HAP-1 (cell line): ENCODE measurements at regions not wholly inside any gene's neighbourhood (a gene's known extent, or its start where the extent isn't known, plus 50 kb on each side); places are given as distances from the start of the nearest gene placed in this dataset.

Source experiments
- DNase-seq, 2 experiments: peaks; one replicate each; pipeline ENCODE4 v3.0.0-alpha.2; 2016 to 2020; ENCODE audit warnings: low spot score in 2 of 2
- H3K27me3 ChIP-seq: fragments of 250-450 bp; sonication (Bioruptor Pico); 2 replicates; pipeline ENCODE4 v1.5.1; 2020; ENCODE audit warnings: low read depth, mild to moderate bottlenecking, moderate library complexity
- H3K36me3 ChIP-seq: fragments of 250-450 bp; sonication (Bioruptor Pico); replicated peaks from 2 replicates; pipeline ENCODE4 v1.5.1; 2020; ENCODE audit warnings: mild to moderate bottlenecking
- H3K4me1 ChIP-seq: fragments of 250-450 bp; sonication (Bioruptor Pico); 2 replicates; pipeline ENCODE4 v1.5.1; 2020; ENCODE audit warnings: mild to moderate bottlenecking
- H3K4me3 ChIP-seq: fragments of 250-450 bp; sonication (Bioruptor Pico); 2 replicates; pipeline ENCODE4 v1.5.1; 2020; ENCODE audit warnings: mild to moderate bottlenecking, moderate library complexity
- H3K9me3 ChIP-seq: fragments of 250-450 bp; sonication (Bioruptor Pico); 2 replicates; pipeline ENCODE4 v1.5.1; 2020; ENCODE audit warnings: mild to moderate bottlenecking, moderate library complexity
- in situ Hi-C: fragments of 300-500 bp; cut with MboI; formaldehyde crosslinking; loops from 3 replicates; pipeline ENCODE4 v1.14.3; 2020; ENCODE audit warnings: low sequenced_read_pairs, inconsistent platforms, mixed read lengths

- no peak for DNase-seq
- no peaks in the 10 kb centered on the region for H3K4me1 ChIP-seq
- no peak overlapping the region for H3K4me3 ChIP-seq
- in situ Hi-C loops = no loop called here
- H3K27me3 ChIP-seq = no peaks in the 10 kb centered on the region
- no peaks in the 10 kb centered on the region for H3K36me3 ChIP-seq
- no peaks in the 10 kb centered on the region for H3K9me3 ChIP-seq
These were observed 311.3 kb upstream of the KLHL29 start for GRCh38 chr2:23073671-23074070.

- Histone ChIP-seq H3K27me3 (no peaks in the 10 kb centered on the region), H3K9me3 (no peaks in the 10 kb centered on the region), H3K36me3 (no peaks in the 10 kb centered on the region), H3K4me3 (no peak overlapping the region), H3K4me1 (no peaks in the 10 kb centered on the region)
- in situ Hi-C loops = no loop called here
- DNase-seq = no peak
These were observed 307.4 kb upstream of the KLHL29 start for GRCh38 chr2:23077596-23077995.

- Histone ChIP-seq H3K36me3 (no peaks in the 10 kb centered on the region), H3K4me3 (no peak overlapping the region), H3K4me1 (no peaks in the 10 kb centered on the region), H3K9me3 (no peaks in the 10 kb centered on the region), H3K27me3 (no peaks in the 10 kb centered on the region)
- no peak for DNase-seq
- in situ Hi-C loops = no loop called here
These were observed 306.1 kb upstream of the KLHL29 start for GRCh38 chr2:23078784-23079434.

- in situ Hi-C loops = no loop called here
- no peak overlapping the region for H3K4me3 ChIP-seq
- DNase-seq = no peak
- no peaks in the 10 kb centered on the region for H3K9me3 ChIP-seq
- H3K36me3 ChIP-seq = no peaks in the 10 kb centered on the region
- no peaks in the 10 kb centered on the region for H3K4me1 ChIP-seq
- H3K27me3 ChIP-seq = no peaks in the 10 kb centered on the region
These were observed 301.0 kb upstream of the KLHL29 start for GRCh38 chr2:23083966-23084365.

- in situ Hi-C loops = no loop called here
- Histone ChIP-seq H3K36me3 (no peaks in the 10 kb centered on the region), H3K4me3 (no peak overlapping the region), H3K27me3 (no peaks in the 10 kb centered on the region), H3K9me3 (no peaks in the 10 kb centered on the region), H3K4me1 (no peaks in the 10 kb centered on the region)
- DNase-seq = no peak
These were observed 294.0 kb upstream of the KLHL29 start for GRCh38 chr2:23091019-23091418.

- Histone ChIP-seq H3K27me3 (no peaks in the 10 kb centered on the region), H3K4me1 (no peaks in the 10 kb centered on the region), H3K36me3 (no peaks in the 10 kb centered on the region), H3K9me3 (no peaks in the 10 kb centered on the region), H3K4me3 (no peak overlapping the region)
- no peak for DNase-seq
- in situ Hi-C loops = no loop called here
These were observed 293.1 kb upstream of the KLHL29 start for GRCh38 chr2:23091900-23092299.

- no peak for DNase-seq
- Histone ChIP-seq H3K36me3 (no peaks in the 10 kb centered on the region), H3K4me1 (no peaks in the 10 kb centered on the region), H3K4me3 (no peak overlapping the region), H3K27me3 (no peaks in the 10 kb centered on the region), H3K9me3 (no peaks in the 10 kb centered on the region)
- in situ Hi-C loops = no loop called here
These were observed 292.1 kb upstream of the KLHL29 start for GRCh38 chr2:23092831-23093230.

- DNase-seq = no peak
- in situ Hi-C loops = no loop called here
- no peaks in the 10 kb centered on the region for H3K4me1 ChIP-seq
- no peaks in the 10 kb centered on the region for H3K9me3 ChIP-seq
- no peaks in the 10 kb centered on the region for H3K36me3 ChIP-seq
- H3K4me3 ChIP-seq = no peak overlapping the region
- no peaks in the 10 kb centered on the region for H3K27me3 ChIP-seq
These were observed 291.5 kb upstream of the KLHL29 start for GRCh38 chr2:23093513-23093912.

GRCh38 chr2:23096906-23097602 lies 287.9 kb upstream of the KLHL29 start:
- Histone ChIP-seq H3K4me3 (no peak overlapping the region), H3K4me1 (no peaks in the 10 kb centered on the region), H3K9me3 (no peaks in the 10 kb centered on the region), H3K27me3 (no peaks in the 10 kb centered on the region), H3K36me3 (no peaks in the 10 kb centered on the region)
- in situ Hi-C loops = no loop called here
- no peak for DNase-seq

GRCh38 chr2:23100406-23100805 lies 284.6 kb upstream of the KLHL29 start:
- in situ Hi-C loops = no loop called here
- DNase-seq = no peak

GRCh38 chr2:23106242-23106785 lies 278.7 kb upstream of the KLHL29 start:
- H3K9me3 ChIP-seq = no peaks in the 10 kb centered on the region
- H3K36me3 ChIP-seq = no peaks in the 10 kb centered on the region
- H3K4me3 ChIP-seq = no peak overlapping the region
- H3K4me1 ChIP-seq = no peaks in the 10 kb centered on the region
- in situ Hi-C loops = no loop called here
- no peak for DNase-seq
- H3K27me3 ChIP-seq = no peaks in the 10 kb centered on the region

More at GRCh38 chr2:23100406-23100805, 284.6 kb upstream of the KLHL29 start:
- Histone ChIP-seq H3K27me3 (no peaks in the 10 kb centered on the region), H3K36me3 (no peaks in the 10 kb centered on the region), H3K4me1 (no peaks in the 10 kb centered on the region), H3K9me3 (no peaks in the 10 kb centered on the region), H3K4me3 (no peak overlapping the region)

- DNase-seq = no peak
- H3K4me1 ChIP-seq = no peaks in the 10 kb centered on the region
- H3K9me3 ChIP-seq = no peaks in the 10 kb centered on the region
- in situ Hi-C loops = no loop called here
- no peaks in the 10 kb centered on the region for H3K27me3 ChIP-seq
- no peak overlapping the region for H3K4me3 ChIP-seq
- H3K36me3 ChIP-seq = no peaks in the 10 kb centered on the region
These were observed 277.5 kb upstream of the KLHL29 start for GRCh38 chr2:23107327-23107941.

GRCh38 chr2:23111263-23111662 lies 273.7 kb upstream of the KLHL29 start:
- H3K4me3 ChIP-seq = no peak overlapping the region
- H3K4me1 ChIP-seq = no peaks in the 10 kb centered on the region
- H3K36me3 ChIP-seq = no peaks in the 10 kb centered on the region
- DNase-seq = no peak
- no peaks in the 10 kb centered on the region for H3K9me3 ChIP-seq
- no peaks in the 10 kb centered on the region for H3K27me3 ChIP-seq
- in situ Hi-C loops = no loop called here

GRCh38 chr2:23112517-23112916 lies 272.5 kb upstream of the KLHL29 start:
- in situ Hi-C loops = no loop called here

More at GRCh38 chr2:23112517-23112916, 272.5 kb upstream of the KLHL29 start:
- H3K27me3 ChIP-seq = no peaks in the 10 kb centered on the region
- DNase-seq = no peak
- H3K36me3 ChIP-seq = no peaks in the 10 kb centered on the region
- no peaks in the 10 kb centered on the region for H3K9me3 ChIP-seq
- no peak overlapping the region for H3K4me3 ChIP-seq
- no peaks in the 10 kb centered on the region for H3K4me1 ChIP-seq
